GM21619 (cell line): ENCODE measurements at regions not wholly inside any gene's neighbourhood (a gene's known extent, or its start where the extent isn't known, plus 50 kb on each side); places are given as distances from the start of the nearest gene placed in this dataset.

Experiments used
- ATAC-seq: cut with Tn5 transposase; IDR thresholded peaks from one replicate; pipeline ENCODE4 v1.9.1; 2021; ENCODE audit not compliant: unreplicated experiment

GRCh38 chr6:88263591-88263990, 97.4 kb upstream of the CNR1 start:
- ATAC-seq, result no peak

GRCh38 chr6:88262332-88262731, 96.2 kb upstream of the CNR1 start:
- ATAC-seq, result no peak

- ATAC-seq, result no peak
Measured at GRCh38 chr6:88251301-88251700, 85.2 kb upstream of the CNR1 start.

GRCh38 chr6:88248709-88249321, 82.7 kb upstream of the CNR1 start:
- ATAC-seq, result no peak

GRCh38 chr6:88246654-88247053, 80.5 kb upstream of the CNR1 start:
- ATAC-seq, result no peak

- ATAC-seq, result no peak
Measured at GRCh38 chr6:88244721-88245120, 78.6 kb upstream of the CNR1 start.

GRCh38 chr6:88238901-88239300, 72.8 kb upstream of the CNR1 start:
- ATAC-seq, result no peak

GRCh38 chr6:88238065-88238464, 71.9 kb upstream of the CNR1 start:
- no peak for ATAC-seq

GRCh38 chr6:88236612-88237360, 70.6 kb upstream of the CNR1 start:
- ATAC-seq, result no peak

GRCh38 chr6:88232753-88233152, 66.6 kb upstream of the CNR1 start:
- ATAC-seq, result no peak

GRCh38 chr6:88223298-88223697, 57.2 kb upstream of the CNR1 start:
- no peak for ATAC-seq

GRCh38 chr6:88220493-88220892, 54.3 kb upstream of the CNR1 start:
- ATAC-seq, result no peak

- ATAC-seq, result no peak
Measured at GRCh38 chr6:88216182-88216581, 50.0 kb upstream of the CNR1 start.
